ENCODE measurements at regions not wholly inside any gene's neighbourhood (a gene's known extent, or its start where the extent isn't known, plus 50 kb on each side); places are given as distances from the start of the nearest gene placed in this dataset.
A peak's percentile ranks its signal among the peaks of the same experiment; 100 is the strongest.

GRCh38 chr18:41732356-41732755, 222.7 kb upstream of the PIK3C3 start:
- DNase-seq (ENCODE audit: low read depth) = no peak
- no peak for TF ChIP-seq CTCF (IDR thresholded peaks at IDR 0.05; ENCODE audit: insufficient read depth, low read depth, low read length)

GRCh38 chr18:41731884-41732283, 223.2 kb upstream of the PIK3C3 start:
- no peak for TF ChIP-seq CTCF (IDR thresholded peaks at IDR 0.05; ENCODE audit: insufficient read depth, low read depth, low read length)
- no peak for DNase-seq (ENCODE audit: low read depth)

More at GRCh38 chr18:41732356-41732755, 222.7 kb upstream of the PIK3C3 start:
- no peak overlapping the region for H3K4me3 ChIP-seq (ENCODE audit: low read depth, low read length)

GRCh38 chr18:41724195-41724594, 230.8 kb upstream of the PIK3C3 start:
- no peak overlapping the region for H3K4me3 ChIP-seq (ENCODE audit: low read depth, low read length)
- TF ChIP-seq CTCF (IDR thresholded peaks at IDR 0.05; ENCODE audit: insufficient read depth, low read depth, low read length) = no peak
- DNase-seq (ENCODE audit: low read depth) = no peak

More at GRCh38 chr18:41731884-41732283, 223.2 kb upstream of the PIK3C3 start:
- no peak overlapping the region for H3K4me3 ChIP-seq (ENCODE audit: low read depth, low read length)

GRCh38 chr18:41721103-41721790, 233.8 kb upstream of the PIK3C3 start:
- no peak overlapping the region for H3K4me3 ChIP-seq (ENCODE audit: low read depth, low read length)
- no peak for DNase-seq (ENCODE audit: low read depth)
- TF ChIP-seq CTCF (IDR thresholded peaks at IDR 0.05; ENCODE audit: insufficient read depth, low read depth, low read length) = no peak

GRCh38 chr18:41720226-41720625, 234.8 kb upstream of the PIK3C3 start:
- DNase-seq (ENCODE audit: low read depth) = no peak
- TF ChIP-seq CTCF (IDR thresholded peaks at IDR 0.05; ENCODE audit: insufficient read depth, low read depth, low read length) = no peak
- H3K4me3 ChIP-seq (ENCODE audit: low read depth, low read length) = no peak overlapping the region

GRCh38 chr18:41719808-41720207, 235.2 kb upstream of the PIK3C3 start:
- no peak overlapping the region for H3K4me3 ChIP-seq (ENCODE audit: low read depth, low read length)
- no peak for TF ChIP-seq CTCF (IDR thresholded peaks at IDR 0.05; ENCODE audit: insufficient read depth, low read depth, low read length)
- peak; percentile 16 for DNase-seq (ENCODE audit: low read depth)

GRCh38 chr18:41714872-41715271, 240.2 kb upstream of the PIK3C3 start:
- H3K4me3 ChIP-seq (ENCODE audit: low read depth, low read length) = no peak overlapping the region
- TF ChIP-seq CTCF (IDR thresholded peaks at IDR 0.05; ENCODE audit: insufficient read depth, low read depth, low read length) = no peak
- DNase-seq (ENCODE audit: low read depth) = peak; percentile 8

Measured in fibroblast of villous mesenchyme (primary cell).